Transverse colon (tissue), 4 donors: ENCODE measurements at regions not wholly inside any gene's neighbourhood (a gene's known extent, or its start where the extent isn't known, plus 50 kb on each side); places are given as distances from the start of the nearest gene placed in this dataset.

Source experiments
- DNase-seq: peaks from one replicate; pipeline ENCODE4 v3.0.0-alpha.2; 2019
- H3K27ac ChIP-seq, 4 donors: fragments of 200-600 bp; sonication (generic); 2 replicates each; pipeline ENCODE4 v1.5.1; 2016 to 2018; ENCODE audit warnings: inconsistent platforms in 4 of 4
- H3K27me3 ChIP-seq: fragments of 200-600 bp; sonication (generic); 2 replicates; pipeline ENCODE4 v1.5.1; 2017; ENCODE audit warnings: inconsistent platforms
- H3K36me3 ChIP-seq, 4 donors: fragments of 200-600 bp; sonication (generic); 2 replicates each; pipeline ENCODE4 v1.5.1; 2017 to 2019; ENCODE audit warnings: inconsistent platforms in 4 of 4
- H3K4me1 ChIP-seq, 4 donors: fragments of 200-600 bp; sonication (generic); 2 replicates each; pipeline ENCODE4 v1.5.1; 2017 to 2020; ENCODE audit warnings: inconsistent platforms in 4 of 4
- H3K4me3 ChIP-seq, 4 donors: fragments of 200-600 bp; sonication (generic); 1 replicate in 1 of 4; 2 replicates in 3 of 4; pipeline versions ENCODE4 v1.5.1 to v1.6.1; 2017 to 2019; ENCODE audit warnings: inconsistent platforms in 4 of 4
- H3K9me3 ChIP-seq, 2 donors: fragments of 200-600 bp; sonication (generic); 2 replicates each; pipeline ENCODE4 v1.5.1; 2017 to 2019; ENCODE audit warnings: inconsistent platforms in 2 of 2
- EP300 ChIP-seq: sonication (generic); formaldehyde crosslinking; IDR thresholded peaks from one replicate; pipeline ENCODE4 v1.6.1; 2017; ENCODE audit warnings: antibody characterized with exemption, low read depth
- POLR2A ChIP-seq: fragments of 450-650 bp; IDR thresholded peaks from one replicate; pipeline ENCODE4 v1.6.1; 2016; ENCODE audit warnings: antibody characterized with exemption, mild to moderate bottlenecking, moderate library complexity
- POLR2AphosphoS5 ChIP-seq, 3 donors: sonication (generic); formaldehyde crosslinking; IDR thresholded peaks; one replicate each; pipeline ENCODE4 v1.6.1; 2016; ENCODE audit warnings: antibody characterized with exemption in 3 of 3
- WGBS, 2 donors: methylation state at CpG; one replicate each; pipeline ENCODE4 v1.1.5; 2018; ENCODE audit warnings: low coverage in 1 of 2; 5-methylcytosine and 5-hydroxymethylcytosine counted together
- in situ Hi-C, 4 donors: fragments of 200-750 bp; cut with MboI; loops; one replicate each; pipeline versions ENCODE4 v1.15.0 to v1.15.1; 2017; ENCODE audit warnings: low sequenced_read_pairs in 3 of 4, low pct_ligation_motif_present in 1 of 4, low pct_unique_long_range_greater_than_20kb in 1 of 4
- intact Hi-C: fragments of 100-400 bp; cut with DNase I; formaldehyde crosslinking; loops from one replicate; pipeline ENCODE4 v1.15.1; 2023; ENCODE audit warnings: low total_unique reads
- TF ChIP-seq, protein P1 (sequence below), 5 experiments: fragments of 200-600 bp in 3 of 5; fragments of 450-650 bp in 2 of 5; sonication (generic) in 3 of 5; IDR thresholded peaks; 1 replicate in 2 of 5; 2 replicates in 3 of 5; pipeline ENCODE4 v1.5.1; 2016 to 2017; ENCODE audit warnings: antibody characterized with exemption in 5 of 5, inconsistent platforms in 3 of 5, mild to moderate bottlenecking in 2 of 5, moderate library complexity in 1 of 5

DNA sequence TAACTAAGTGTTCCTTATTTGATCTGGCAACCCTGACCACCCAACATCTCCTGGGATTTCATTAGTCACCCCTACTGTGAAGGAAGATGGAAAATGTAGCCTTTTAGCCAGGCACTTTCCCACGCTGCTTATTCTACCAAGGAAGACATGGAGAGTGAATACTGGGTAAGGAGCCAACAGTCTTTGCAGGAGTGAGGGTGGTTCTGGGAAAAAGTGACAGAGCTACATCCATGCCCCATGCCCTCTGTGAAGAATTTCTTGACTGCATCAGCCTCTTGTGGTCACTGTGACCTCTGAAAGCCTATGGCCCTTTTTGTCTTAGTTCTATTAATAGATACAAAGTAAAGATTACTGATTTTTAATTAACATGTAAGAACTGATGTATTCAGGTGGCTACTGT is 196.0 kb upstream of the EEA1 start:
- Histone ChIP-seq H3K36me3 (no peaks in the 10 kb centered on the region), H3K9me3 (no peaks in the 10 kb centered on the region), H3K27ac (no peak overlapping the region), H3K4me3 (no peak overlapping the region), H3K27me3 (no peaks in the 10 kb centered on the region), H3K4me1 (peaks cover 9 to 28% (median 16%) of the 10 kb centered on the region in 4 donors)
- TF ChIP-seq POLR2AphosphoS5 (IDR thresholded peaks at IDR 0.05) = no peak
- TF ChIP-seq POLR2A = no peak
- TF ChIP-seq EP300 = no peak
- TF ChIP-seq, protein P1, sequence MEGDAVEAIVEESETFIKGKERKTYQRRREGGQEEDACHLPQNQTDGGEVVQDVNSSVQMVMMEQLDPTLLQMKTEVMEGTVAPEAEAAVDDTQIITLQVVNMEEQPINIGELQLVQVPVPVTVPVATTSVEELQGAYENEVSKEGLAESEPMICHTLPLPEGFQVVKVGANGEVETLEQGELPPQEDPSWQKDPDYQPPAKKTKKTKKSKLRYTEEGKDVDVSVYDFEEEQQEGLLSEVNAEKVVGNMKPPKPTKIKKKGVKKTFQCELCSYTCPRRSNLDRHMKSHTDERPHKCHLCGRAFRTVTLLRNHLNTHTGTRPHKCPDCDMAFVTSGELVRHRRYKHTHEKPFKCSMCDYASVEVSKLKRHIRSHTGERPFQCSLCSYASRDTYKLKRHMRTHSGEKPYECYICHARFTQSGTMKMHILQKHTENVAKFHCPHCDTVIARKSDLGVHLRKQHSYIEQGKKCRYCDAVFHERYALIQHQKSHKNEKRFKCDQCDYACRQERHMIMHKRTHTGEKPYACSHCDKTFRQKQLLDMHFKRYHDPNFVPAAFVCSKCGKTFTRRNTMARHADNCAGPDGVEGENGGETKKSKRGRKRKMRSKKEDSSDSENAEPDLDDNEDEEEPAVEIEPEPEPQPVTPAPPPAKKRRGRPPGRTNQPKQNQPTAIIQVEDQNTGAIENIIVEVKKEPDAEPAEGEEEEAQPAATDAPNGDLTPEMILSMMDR (IDR thresholded peaks at IDR 0.05) = no peak
- 92 to 100% methylated on average over 1 of the region's 1 CpG for WGBS, 2 donors
- no peak for DNase-seq
- intact Hi-C loops (no loop called here), in situ Hi-C loops (no loop called here)

DNA sequence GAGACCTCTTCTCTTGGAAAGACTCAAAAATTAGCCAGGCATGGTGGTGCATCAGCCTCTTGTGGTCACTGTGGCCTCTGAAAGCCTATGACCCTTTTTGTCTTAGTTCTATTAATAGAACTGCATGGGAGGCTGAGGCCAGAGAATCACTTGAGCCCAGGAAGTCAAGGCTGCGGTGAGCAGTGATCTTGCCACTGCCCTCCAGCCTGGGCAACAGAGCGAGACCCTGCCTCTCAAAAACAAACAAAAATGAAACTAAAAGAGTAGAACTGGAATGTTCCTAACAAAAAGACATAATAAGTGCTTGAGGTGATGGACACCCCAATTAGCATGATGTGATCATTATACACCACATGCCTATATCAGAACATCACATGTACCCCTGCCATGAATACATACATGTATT is 197.0 kb upstream of the EEA1 start:
- H3K36me3 ChIP-seq = no peaks in the 10 kb centered on the region
- peak overlapping the region in 1 of 4 donors; percentile 53 for H3K27ac ChIP-seq
- H3K27me3 ChIP-seq = no peaks in the 10 kb centered on the region
- H3K4me1 ChIP-seq = peaks cover 9 to 27% (median 16%) of the 10 kb centered on the region in 4 donors
- no peaks in the 10 kb centered on the region for H3K9me3 ChIP-seq
- intact Hi-C loops (no loop called here), in situ Hi-C loops (no loop called here)
- DNase-seq = no peak
- TF ChIP-seq POLR2AphosphoS5 (IDR thresholded peaks at IDR 0.05) (no peak), POLR2A (no peak), EP300 (no peak)
- TF ChIP-seq, protein P1 (IDR thresholded peaks at IDR 0.05) = no peak
- no peak overlapping the region for H3K4me3 ChIP-seq
- WGBS, 2 donors = 90% methylated on average over 2 of the region's 2 CpGs; no CpG with 5 or more reads in 1 of the 2 donors

DNA sequence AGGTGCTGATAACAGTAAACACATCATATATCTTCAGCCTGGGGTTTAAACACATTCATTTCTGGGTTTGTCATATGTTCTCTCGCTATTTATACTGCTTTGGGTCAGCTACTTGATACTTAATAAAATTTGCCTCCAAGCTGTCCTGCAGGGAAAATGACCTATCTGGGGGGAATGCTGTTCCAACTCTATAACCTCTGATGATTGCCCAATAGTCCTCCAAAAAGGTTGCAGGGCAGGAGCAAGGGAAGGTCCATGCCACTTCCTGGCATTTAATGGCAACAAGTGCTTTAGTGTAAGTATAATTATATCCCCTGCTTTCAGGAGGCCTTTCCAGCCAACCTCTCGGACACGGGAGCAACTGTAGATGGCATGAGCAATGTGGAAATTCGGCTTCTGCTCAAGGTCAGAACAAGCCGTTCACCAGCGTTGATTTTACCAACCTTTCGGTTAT is 198.0 kb upstream of the EEA1 start:
- no peak for TF ChIP-seq POLR2AphosphoS5 (IDR thresholded peaks at IDR 0.05)
- no peak for TF ChIP-seq EP300
- Histone ChIP-seq H3K9me3 (no peaks in the 10 kb centered on the region), H3K27me3 (no peaks in the 10 kb centered on the region), H3K4me1 (peaks cover 8 to 18% (median 11%) of the 10 kb centered on the region in 4 donors), H3K27ac (peak overlapping the region in 3 of 4 donors; percentile 12 to 53 (median 20)), H3K36me3 (no peaks in the 10 kb centered on the region), H3K4me3 (no peak overlapping the region)
- in situ Hi-C loops = no loop called here
- WGBS, 2 donors = 89 to 92% methylated on average over 1 to 7 of the region's 7 CpGs
- intact Hi-C loops = no loop called here
- no peak for DNase-seq

DNA sequence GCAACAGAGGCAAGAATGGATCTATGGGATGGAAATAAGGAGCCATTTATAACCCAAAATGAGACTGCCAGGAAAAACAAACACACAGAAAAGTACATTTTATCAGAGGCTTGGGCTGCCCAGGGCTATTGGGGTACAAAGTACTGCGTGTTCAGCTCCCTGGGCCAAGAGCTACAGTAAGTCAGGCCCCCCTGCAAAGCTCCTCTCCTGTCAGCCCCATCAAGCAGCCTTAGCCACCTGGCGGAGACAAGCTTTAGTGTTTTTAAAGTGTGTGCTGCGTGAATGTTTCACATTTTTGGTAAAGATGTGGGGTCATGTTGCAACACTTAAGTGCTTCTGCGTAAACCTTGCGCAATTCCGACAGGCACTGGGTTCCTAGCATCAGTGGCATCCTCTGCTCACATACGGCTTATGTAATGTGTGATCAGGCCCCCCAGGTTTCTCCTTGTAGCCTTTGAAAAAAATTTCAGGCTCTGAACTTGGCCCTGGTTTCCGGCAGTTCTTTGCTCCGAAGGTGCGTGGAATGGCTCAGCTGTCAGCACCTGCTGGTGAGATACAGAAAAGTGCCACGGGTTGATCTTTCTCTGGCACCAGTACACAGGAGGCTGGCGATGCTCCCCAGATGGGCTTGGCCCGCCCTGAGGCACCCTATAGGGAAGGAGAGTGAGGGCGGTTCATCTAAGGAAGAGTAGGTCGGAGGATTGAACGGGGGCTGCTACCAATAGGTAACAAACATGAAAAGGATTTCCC is 198.7 kb upstream of the EEA1 start:
- no peaks in the 10 kb centered on the region for H3K36me3 ChIP-seq
- WGBS, 2 donors = 68% methylated on average over 16 of the region's 16 CpGs; no CpG with 5 or more reads in 1 of the 2 donors
- no peaks in the 10 kb centered on the region for H3K27me3 ChIP-seq
- no peaks in the 10 kb centered on the region for H3K9me3 ChIP-seq
- in situ Hi-C loops (no loop called here), intact Hi-C loops (no loop called here)
- peak; percentile 49 for DNase-seq
- H3K27ac ChIP-seq = peak overlapping the region; percentile 0 to 53 (median 16)
- H3K4me3 ChIP-seq = no peak overlapping the region
- peak; percentile 56 to 78 (median 73) for TF ChIP-seq POLR2AphosphoS5 (IDR thresholded peaks at IDR 0.05)
- TF ChIP-seq EP300 = peak; percentile 66
- TF ChIP-seq, protein P1 (IDR thresholded peaks at IDR 0.05) = peak; percentile 6 to 36 (median 21)
- TF ChIP-seq POLR2A = no peak
- peaks cover 3 to 14% (median 5%) of the 10 kb centered on the region in 4 donors for H3K4me1 ChIP-seq
